PC-9 (cell line): ENCODE measurements at regions not wholly inside any gene's neighbourhood (a gene's known extent, or its start where the extent isn't known, plus 50 kb on each side); places are given as distances from the start of the nearest gene placed in this dataset.

Experiments
- BruUV-seq: library from RNA; stranded (reverse); fragments of 400-500 nt; replicated peaks from 2 replicates; lab custom pipeline; 2021; lab: Mats Ljungman, UMichigan
- CTCF ChIA-PET: fragments of 300-600 bp; sonication (Branson Sonifier 250); formaldehyde crosslinking; loops from one replicate; lab custom pipeline; 2022; ENCODE audit warnings: antibody characterized with exemption; lab: Charles Lee
- POLR2A ChIA-PET: fragments of 300-600 bp; sonication (Branson Sonifier 250); formaldehyde crosslinking; loops from one replicate; lab custom pipeline; 2022; ENCODE audit warnings: antibody characterized with exemption; ENCODE audit not compliant: unreplicated experiment; lab: Charles Lee
- DNase-seq, 2 experiments: peaks; one replicate each; pipeline versions ENCODE4 v3.0.0 to v3.0.0-alpha.2; 2015 to 2022; ENCODE audit warnings: mixed read lengths in 1 of 2
- H2AFZ ChIP-seq: fragments of 200-600 bp; sonication (generic); 2 replicates; pipeline ENCODE4 v1.8.1; 2017; ENCODE audit warnings: antibody characterized with exemption
- H3F3A ChIP-seq: fragments of 200-600 bp; sonication (generic); 2 replicates; pipeline ENCODE4 v1.8.1; 2017; ENCODE audit warnings: antibody characterized with exemption, mild to moderate bottlenecking, low read depth; ENCODE audit not compliant: insufficient read depth
- H3K27ac ChIP-seq: fragments of 200-600 bp; sonication (generic); 2 replicates; pipeline ENCODE4 v1.6.1; 2016; ENCODE audit warnings: mixed run types
- H3K27me3 ChIP-seq: fragments of 200-600 bp; sonication (generic); 2 replicates; pipeline ENCODE4 v1.6.1; 2016; ENCODE audit warnings: low read depth, mixed run types; ENCODE audit not compliant: insufficient read depth
- H3K36me3 ChIP-seq: fragments of 200-600 bp; sonication (generic); 2 replicates; pipeline ENCODE4 v1.6.1; 2016; ENCODE audit warnings: low read depth, mixed run types
- H3K4me1 ChIP-seq: fragments of 200-600 bp; sonication (generic); replicated peaks from 2 replicates; pipeline ENCODE4 v1.6.1; 2016; ENCODE audit warnings: mixed run types; ENCODE audit not compliant: insufficient read depth
- H3K4me2 ChIP-seq: fragments of 200-600 bp; sonication (generic); 2 replicates; pipeline ENCODE4 v1.6.1; 2017; ENCODE audit warnings: mixed run types
- H3K4me3 ChIP-seq: fragments of 200-600 bp; sonication (generic); 2 replicates; pipeline ENCODE4 v1.6.1; 2016; ENCODE audit warnings: mixed run types
- H3K79me2 ChIP-seq: fragments of 200-600 bp; sonication (generic); 2 replicates; pipeline ENCODE4 v1.6.1; 2017; ENCODE audit warnings: low read depth, mixed run types
- H3K9me2 ChIP-seq: fragments of 200-600 bp; sonication (generic); 2 replicates; pipeline ENCODE4 v1.8.1; 2017; ENCODE audit warnings: mild to moderate bottlenecking; ENCODE audit not compliant: insufficient read depth
- H3K9me3 ChIP-seq: fragments of 200-600 bp; sonication (generic); 2 replicates; pipeline ENCODE4 v1.8.1; 2016; ENCODE audit warnings: low read depth; ENCODE audit not compliant: insufficient read depth
- H4K20me1 ChIP-seq: fragments of 200-600 bp; sonication (generic); 2 replicates; pipeline ENCODE4 v1.8.1; 2017; ENCODE audit not compliant: insufficient read depth
- EZH2 ChIP-seq: fragments of 200-600 bp; sonication (generic); IDR thresholded peaks from 2 replicates; pipeline ENCODE4 v1.8.0; 2017; ENCODE audit warnings: antibody characterized with exemption, low read depth
- intact Hi-C: fragments of 100-400 bp; cut with micrococcal nuclease; formaldehyde crosslinking; loops from one replicate; pipeline ENCODE4 v1.10.0; 2022; ENCODE audit not compliant: unreplicated experiment
- TF ChIP-seq, protein P1 (sequence below): fragments of 200-600 bp; sonication (generic); conservative IDR thresholded peaks from 2 replicates; pipeline ENCODE4 v1.6.1; 2017; ENCODE audit warnings: mixed run types, antibody characterized with exemption, mild to moderate bottlenecking, moderate library complexity

DNA sequence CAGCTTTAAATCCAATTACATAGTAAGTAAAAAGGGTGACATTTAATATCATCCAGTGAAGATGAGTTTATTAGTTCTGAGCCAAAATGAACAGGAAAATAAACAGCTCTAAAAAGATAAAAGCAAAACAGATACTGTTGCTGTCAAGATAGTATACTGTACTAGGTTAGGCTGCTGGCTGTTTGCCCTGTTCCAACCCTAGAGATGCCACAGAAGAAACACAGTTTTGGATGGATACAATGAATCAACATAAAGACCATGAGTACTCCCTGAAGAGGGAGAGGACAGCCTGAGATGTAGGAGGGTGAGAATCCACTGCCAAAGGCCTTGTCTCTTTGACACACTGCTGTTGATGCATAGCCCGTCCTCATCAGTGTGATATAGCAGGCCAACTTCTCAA, 1302.7 kb downstream of the EFNA5 start:
- POLR2A ChIA-PET, result no interaction called here
- CTCF ChIA-PET, result no interaction called here
- Histone ChIP-seq H3K36me3 (no peaks in the 10 kb centered on the region), H3K4me1 (no peaks in the 10 kb centered on the region), H3K9me3 (0 out of 2 replicates have a peak, but pooled peaks cover 5% of the 10 kb centered on the region), H2AFZ (no peak overlapping the region), H3K4me2 (no peak overlapping the region), H3K79me2 (no peaks in the 10 kb centered on the region), H3K9me2 (no peaks in the 10 kb centered on the region), H3K27ac (no peak overlapping the region), H4K20me1 (0 out of 2 replicates have a peak, but pooled peaks cover 2% of the 10 kb centered on the region), H3K4me3 (no peak overlapping the region), H3K27me3 (no peaks in the 10 kb centered on the region), H3F3A (no peaks in the 10 kb centered on the region)
- TF ChIP-seq, protein P1, sequence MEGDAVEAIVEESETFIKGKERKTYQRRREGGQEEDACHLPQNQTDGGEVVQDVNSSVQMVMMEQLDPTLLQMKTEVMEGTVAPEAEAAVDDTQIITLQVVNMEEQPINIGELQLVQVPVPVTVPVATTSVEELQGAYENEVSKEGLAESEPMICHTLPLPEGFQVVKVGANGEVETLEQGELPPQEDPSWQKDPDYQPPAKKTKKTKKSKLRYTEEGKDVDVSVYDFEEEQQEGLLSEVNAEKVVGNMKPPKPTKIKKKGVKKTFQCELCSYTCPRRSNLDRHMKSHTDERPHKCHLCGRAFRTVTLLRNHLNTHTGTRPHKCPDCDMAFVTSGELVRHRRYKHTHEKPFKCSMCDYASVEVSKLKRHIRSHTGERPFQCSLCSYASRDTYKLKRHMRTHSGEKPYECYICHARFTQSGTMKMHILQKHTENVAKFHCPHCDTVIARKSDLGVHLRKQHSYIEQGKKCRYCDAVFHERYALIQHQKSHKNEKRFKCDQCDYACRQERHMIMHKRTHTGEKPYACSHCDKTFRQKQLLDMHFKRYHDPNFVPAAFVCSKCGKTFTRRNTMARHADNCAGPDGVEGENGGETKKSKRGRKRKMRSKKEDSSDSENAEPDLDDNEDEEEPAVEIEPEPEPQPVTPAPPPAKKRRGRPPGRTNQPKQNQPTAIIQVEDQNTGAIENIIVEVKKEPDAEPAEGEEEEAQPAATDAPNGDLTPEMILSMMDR, result no peak
- no peak for TF ChIP-seq EZH2
- DNase-seq, result no peak
- intact Hi-C loops, result no loop called here
- BruUV-seq, result no TSS peak

GRCh38 chr5:106367281-106367680, 1303.5 kb downstream of the EFNA5 start:
- H3K9me3 ChIP-seq, result 0 out of 2 replicates have a peak, but pooled peaks cover 5% of the 10 kb centered on the region
- POLR2A ChIA-PET, result no interaction called here
- no peaks in the 10 kb centered on the region for H3K27me3 ChIP-seq
- no peak for DNase-seq
- no peaks in the 10 kb centered on the region for H3K9me2 ChIP-seq
- no peaks in the 10 kb centered on the region for H3F3A ChIP-seq
- intact Hi-C loops, result no loop called here
- H3K27ac ChIP-seq, result no peak overlapping the region
- H3K4me2 ChIP-seq, result no peak overlapping the region
- H3K79me2 ChIP-seq, result no peaks in the 10 kb centered on the region
- CTCF ChIA-PET, result no interaction called here
- H2AFZ ChIP-seq, result no peak overlapping the region
- TF ChIP-seq, protein P1, result no peak
- no peak for TF ChIP-seq EZH2
- no peak overlapping the region for H3K4me3 ChIP-seq
- no TSS peak for BruUV-seq
- no peaks in the 10 kb centered on the region for H3K36me3 ChIP-seq
- H4K20me1 ChIP-seq, result 0 out of 2 replicates have a peak, but pooled peaks cover 2% of the 10 kb centered on the region
- H3K4me1 ChIP-seq, result no peaks in the 10 kb centered on the region

DNA sequence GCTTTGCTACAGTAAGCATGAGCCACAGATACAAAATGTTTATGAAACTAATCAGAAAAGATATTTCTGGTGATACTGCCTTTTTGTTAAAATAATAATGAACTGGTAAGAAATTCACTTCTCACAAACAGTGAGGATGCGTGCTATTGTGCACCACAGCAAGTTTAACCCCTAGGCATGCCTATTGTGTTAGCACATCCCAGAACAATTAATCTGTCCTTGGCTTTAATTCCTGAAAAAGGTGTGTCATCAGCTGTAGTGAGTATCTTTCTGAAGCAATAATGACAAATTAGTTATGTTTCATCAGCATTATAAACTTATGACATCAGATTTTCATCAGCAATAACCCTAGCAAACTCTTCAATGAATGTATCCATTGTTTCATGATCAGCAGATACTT, 1307.2 kb downstream of the EFNA5 start:
- ChIA-PET CTCF (no interaction called here), POLR2A (no interaction called here)
- BruUV-seq, result no TSS peak
- H3K4me1 ChIP-seq, result no peaks in the 10 kb centered on the region
- H3K4me3 ChIP-seq, result no peak overlapping the region
- H4K20me1 ChIP-seq, result 0 out of 2 replicates have a peak, but pooled peaks cover 2% of the 10 kb centered on the region
- TF ChIP-seq, protein P1, result no peak
- TF ChIP-seq EZH2, result no peak
- no peaks in the 10 kb centered on the region for H3K27me3 ChIP-seq
- H3K9me2 ChIP-seq, result no peaks in the 10 kb centered on the region
- H3K9me3 ChIP-seq, result no peaks in the 10 kb centered on the region
- no peak for DNase-seq
- no peaks in the 10 kb centered on the region for H3K79me2 ChIP-seq
- H3K27ac ChIP-seq, result no peak overlapping the region
- no peak overlapping the region for H3K4me2 ChIP-seq
- intact Hi-C loops, result no loop called here
- H2AFZ ChIP-seq, result no peak overlapping the region
- H3F3A ChIP-seq, result no peaks in the 10 kb centered on the region
- no peaks in the 10 kb centered on the region for H3K36me3 ChIP-seq
